GM19351 (cell line): ENCODE measurements at regions not wholly inside any gene's neighbourhood (a gene's known extent, or its start where the extent isn't known, plus 50 kb on each side); places are given as distances from the start of the nearest gene placed in this dataset.

Experiments used
- ATAC-seq: cut with Tn5 transposase; IDR thresholded peaks from one replicate; pipeline ENCODE4 v1.9.1; 2021; ENCODE audit warnings: mild to moderate bottlenecking, moderate library complexity; ENCODE audit not compliant: unreplicated experiment

DNA sequence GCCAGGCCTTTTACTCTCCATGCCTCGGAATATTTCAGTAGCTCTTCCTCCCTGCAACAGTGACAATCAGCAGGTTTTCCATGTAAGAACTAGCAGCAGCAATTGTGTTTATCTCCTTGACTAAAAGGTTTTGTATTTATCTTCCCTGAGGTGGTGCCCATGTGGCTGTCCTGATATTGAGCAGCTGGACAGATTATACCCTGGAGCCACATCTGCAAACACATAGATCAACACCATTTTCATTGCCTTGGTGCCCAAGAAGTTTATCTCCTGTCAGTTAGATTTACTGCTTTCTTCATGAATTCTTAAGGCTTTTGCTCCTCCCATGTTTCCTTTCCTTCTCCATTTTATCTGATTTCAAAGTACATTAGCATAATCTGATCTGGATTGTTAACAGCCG lies 378.4 kb downstream of the SPATA31D1 start:
- ATAC-seq, result no peak

- no peak for ATAC-seq
Measured at GRCh38 chr9:82367929-82368328, 379.4 kb downstream of the SPATA31D1 start.

- no peak for ATAC-seq
Measured at GRCh38 chr9:82369251-82369945, 380.8 kb downstream of the SPATA31D1 start.

- ATAC-seq, result no peak
Measured at GRCh38 chr9:82375041-82375440, 386.5 kb downstream of the SPATA31D1 start.

DNA sequence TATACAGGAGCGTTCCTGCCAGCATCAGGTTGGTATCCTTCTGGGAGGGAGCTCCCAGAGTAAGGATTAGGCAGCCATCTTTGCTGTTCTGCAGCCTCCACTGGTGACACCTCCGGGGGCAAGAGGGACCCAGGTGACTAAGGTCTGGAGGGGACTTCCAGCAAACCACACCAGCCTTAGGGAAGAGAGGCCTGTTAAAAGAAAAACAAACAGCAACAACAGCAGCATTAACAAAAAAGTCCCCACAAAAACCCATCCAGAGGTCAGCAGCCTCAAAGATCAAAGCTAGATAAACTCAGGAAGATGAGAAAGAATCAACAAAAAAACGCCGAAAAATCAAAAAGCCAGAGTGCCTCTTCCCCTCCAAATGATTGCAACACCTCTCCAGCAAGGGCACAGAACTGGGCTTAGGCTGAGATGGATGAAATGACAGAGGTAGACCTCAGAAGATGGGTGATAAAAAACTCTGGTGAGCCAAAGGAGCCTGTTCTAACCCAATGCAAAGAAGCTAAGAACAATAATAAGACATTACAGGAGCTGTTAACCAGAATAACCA lies 388.2 kb downstream of the SPATA31D1 start:
- no peak for ATAC-seq

DNA sequence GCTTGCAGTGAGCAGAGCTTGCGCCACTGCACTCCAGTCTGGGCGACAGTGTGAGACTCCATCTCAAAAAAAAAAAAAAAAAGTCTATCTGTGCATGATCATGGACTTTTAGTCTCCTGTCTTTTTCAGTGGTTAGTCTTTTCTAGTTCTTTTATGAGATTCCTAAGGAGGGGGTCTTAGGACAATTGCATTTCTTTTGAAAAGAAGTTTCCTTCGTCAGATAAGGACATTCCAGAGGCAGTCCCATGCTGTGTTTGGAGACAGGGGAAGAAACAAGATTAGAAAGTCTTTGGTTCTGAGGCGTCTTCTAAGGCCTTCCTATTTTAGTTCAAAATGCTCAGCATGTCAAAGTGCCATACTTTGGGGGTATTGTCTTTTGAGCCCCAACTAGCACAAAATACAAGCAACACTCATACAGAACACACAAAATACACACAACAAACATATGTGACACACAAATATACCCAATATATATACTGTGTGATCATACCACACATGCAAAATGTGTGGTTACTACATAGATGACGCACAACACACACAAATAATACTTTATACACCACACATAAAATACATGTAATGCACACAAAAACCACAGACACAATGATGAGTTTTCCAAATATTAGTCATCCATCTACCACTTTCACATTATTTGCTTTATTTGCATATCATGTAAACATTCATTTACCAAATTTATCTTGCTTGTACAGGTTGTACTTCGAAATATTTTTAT lies 394.5 kb downstream of the SPATA31D1 start:
- ATAC-seq, result no peak

- no peak for ATAC-seq
Measured at GRCh38 chr9:82385633-82386032, 397.1 kb downstream of the SPATA31D1 start.

DNA sequence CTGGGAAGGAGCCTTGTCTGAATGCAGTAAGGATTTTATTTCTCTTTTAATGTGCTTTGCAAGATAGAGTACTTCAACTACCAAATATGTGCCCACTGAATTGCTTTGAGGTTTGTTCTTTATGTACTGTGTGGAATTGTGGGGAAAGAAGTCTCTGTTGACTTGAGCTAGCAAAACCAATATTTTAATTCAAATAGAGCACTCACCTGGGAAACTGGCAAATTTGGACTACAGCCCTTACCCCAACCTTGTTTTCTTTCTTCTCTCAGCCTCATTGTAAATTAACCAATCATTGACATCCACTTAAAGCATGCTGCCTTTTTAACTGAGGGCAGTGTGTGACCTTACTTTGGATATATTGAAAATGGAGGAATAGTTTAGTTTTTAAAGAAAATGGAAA lies 409.0 kb downstream of the SPATA31D1 start:
- no peak for ATAC-seq

DNA sequence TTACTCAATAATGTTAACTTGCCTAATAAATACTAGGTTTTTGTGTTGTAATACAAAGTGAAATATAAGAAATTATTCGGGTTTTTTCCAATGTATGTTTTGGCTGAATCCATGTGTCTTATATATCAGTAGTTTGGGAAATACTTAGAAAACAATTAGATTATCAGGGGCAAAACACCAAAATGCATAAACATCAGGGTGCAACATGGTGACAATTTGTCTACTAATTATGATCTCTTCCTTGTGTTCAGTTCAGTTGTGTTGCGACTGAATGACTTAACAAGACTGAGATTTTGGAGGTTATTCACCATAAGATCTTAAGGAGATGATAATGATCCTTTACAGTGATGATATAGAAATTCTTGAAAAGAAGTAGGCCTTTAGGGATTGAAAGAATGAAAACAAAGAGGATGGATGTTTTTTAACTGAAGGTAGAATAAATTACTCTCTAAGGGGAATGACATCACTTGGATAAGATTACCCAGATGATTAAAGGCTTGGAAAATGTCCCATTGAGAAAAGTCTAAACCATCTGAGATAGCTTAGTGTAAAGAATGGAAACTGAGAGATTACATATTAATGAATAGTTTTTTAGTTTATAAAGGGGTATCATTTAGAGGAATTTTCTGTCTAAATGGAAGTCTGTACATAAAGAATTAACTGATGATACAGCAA lies 415.8 kb downstream of the SPATA31D1 start:
- ATAC-seq, result no peak

DNA sequence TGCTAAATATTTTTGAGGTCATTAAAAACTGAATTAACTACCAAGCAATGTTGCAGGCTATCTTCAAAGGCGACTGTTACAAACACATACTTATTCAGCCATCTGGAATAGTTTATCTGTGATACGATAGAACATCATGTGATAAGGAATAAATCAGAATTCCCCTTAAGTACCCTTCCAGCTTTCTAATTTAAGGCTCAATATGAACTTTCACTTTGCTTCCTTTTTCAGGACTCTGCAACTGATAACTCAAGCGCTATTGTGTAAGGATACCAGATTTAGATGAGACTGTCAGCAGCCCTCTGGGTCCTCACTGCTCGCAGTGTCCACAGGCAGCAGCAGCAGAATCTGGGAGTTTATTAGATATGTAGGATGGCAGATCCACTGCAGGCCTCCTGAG lies 416.3 kb downstream of the SPATA31D1 start:
- no peak for ATAC-seq

- ATAC-seq, result no peak
Measured at GRCh38 chr9:82406456-82407085, 418.0 kb downstream of the SPATA31D1 start.

- peak; percentile 94 for ATAC-seq
Measured at GRCh38 chr9:82410306-82410705, 421.7 kb downstream of the SPATA31D1 start.

DNA sequence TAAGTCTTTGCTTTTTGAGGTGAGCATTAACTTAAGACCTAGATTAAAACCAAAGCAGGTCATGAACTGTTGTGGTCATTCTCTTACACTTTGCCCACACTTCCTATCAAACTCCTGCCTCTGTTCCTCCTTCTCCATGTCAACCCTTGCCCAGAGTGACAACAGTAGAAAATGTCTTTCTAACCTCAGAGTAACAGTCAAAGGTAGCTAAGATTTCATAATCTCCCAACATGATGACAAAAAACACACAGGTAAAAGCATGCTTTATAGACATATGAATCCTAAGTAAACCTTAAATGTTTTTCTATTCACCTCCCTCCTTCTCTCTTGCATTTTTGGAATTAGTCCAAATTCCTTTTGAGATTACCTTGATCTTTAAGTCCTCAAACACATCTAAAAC lies 422.3 kb downstream of the SPATA31D1 start:
- ATAC-seq, result no peak

DNA sequence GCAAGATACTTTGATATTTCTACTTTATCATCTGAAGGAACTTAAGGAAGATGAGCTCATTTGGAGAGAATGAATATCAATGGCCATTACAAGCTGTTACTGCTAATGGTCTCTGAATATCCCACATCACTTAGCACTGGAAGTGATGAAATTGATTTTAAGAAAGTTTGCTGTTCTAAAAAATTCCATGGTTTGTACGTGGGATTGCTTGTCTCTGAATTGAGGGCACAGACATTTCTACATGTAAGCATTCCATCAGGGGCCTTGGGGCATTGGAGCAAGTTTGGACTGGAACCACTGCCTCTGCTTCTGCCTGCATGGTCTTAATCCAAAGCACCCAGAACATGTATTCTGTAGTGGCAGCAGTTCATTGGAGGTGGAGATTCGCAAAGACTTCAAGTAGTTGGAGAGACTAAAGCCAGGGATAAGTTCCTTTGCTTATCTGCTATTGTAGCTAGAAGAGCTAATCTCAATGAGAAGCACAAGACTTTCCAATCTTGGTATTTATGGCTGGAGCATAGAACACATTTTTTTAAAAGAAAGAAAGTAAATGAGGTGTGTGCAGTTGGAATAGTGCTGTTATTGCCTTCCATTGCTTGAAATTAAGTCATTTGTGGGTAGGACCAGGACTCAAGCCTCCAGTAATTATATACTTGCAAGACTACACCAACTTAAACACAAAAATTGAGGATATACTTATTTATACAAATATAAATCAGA lies 424.2 kb downstream of the SPATA31D1 start:
- ATAC-seq, result no peak

- ATAC-seq, result no peak
Measured at GRCh38 chr9:82417501-82417900, 428.9 kb downstream of the SPATA31D1 start.

GRCh38 chr9:82418334-82418733 lies 429.8 kb downstream of the SPATA31D1 start:
- ATAC-seq, result no peak

DNA sequence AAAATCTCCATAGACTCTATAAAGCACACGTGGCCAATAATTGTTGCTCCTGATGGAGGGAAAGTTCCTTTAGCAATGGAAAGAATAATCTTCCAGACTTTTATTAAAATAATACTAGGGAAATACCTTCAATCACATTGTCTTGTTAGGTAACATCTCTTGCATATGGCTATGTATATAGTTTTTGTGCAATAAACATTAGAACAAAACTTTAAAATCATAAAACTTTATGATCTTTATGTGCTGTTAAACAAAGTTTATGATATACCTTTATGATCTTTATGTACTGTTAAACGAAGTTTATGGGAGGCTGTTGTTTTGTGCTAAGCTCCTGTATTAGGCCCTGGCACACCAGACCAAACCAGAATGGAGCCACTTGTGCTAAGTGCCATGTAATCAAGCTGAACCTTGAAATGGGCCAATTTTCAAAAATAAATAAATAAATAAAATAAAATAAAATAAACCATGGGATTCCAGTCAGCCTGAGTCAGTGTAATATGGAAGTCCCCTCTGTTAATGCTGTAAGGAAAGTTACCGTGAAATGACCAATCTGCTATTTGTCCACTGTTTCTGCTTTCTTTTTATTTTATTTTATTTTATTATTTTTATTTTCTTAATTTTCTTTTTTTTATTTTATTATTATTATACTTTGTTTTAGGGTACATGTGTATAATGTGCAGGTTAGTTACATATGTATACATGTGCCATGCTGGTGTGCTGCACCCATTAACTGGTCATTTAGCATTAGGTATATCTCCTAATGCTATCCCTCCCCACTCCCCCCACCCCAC lies 431.3 kb downstream of the SPATA31D1 start:
- ATAC-seq, result no peak

- ATAC-seq, result no peak
Measured at GRCh38 chr9:82421498-82421897, 432.9 kb downstream of the SPATA31D1 start.

DNA sequence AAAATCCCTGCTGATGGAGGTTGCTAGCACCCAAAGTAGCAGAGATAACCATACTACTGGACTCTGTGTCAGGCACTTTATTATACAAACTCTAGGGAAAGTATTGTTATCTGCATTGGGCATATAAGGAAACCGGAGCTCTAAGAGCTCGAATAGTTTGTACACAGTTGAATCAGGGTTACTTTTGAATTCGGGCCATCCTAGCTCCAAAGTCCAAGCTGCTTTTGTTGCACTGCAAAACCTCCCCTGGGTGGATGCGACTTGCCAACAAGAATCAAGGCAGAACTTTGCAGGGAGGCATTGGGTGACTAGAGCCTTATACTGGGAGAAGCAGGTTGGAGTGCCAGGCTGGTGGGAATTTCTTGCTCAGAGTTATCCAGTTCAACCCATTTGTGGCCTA lies 435.1 kb downstream of the SPATA31D1 start:
- ATAC-seq, result no peak

- no peak for ATAC-seq
Measured at GRCh38 chr9:82424599-82425120, 436.1 kb downstream of the SPATA31D1 start.
